Skeletal muscle tissue (tissue), 3 donors: ENCODE measurements at regions not wholly inside any gene's neighbourhood (a gene's known extent, or its start where the extent isn't known, plus 50 kb on each side); places are given as distances from the start of the nearest gene placed in this dataset.
A peak's percentile ranks its signal among the peaks of the same experiment; 100 is the strongest.

Experiments
- H3K27ac ChIP-seq: one replicate; pipeline ENCODE4 v1.7.0; 2013; ENCODE audit warnings: mild to moderate bottlenecking, low read depth, low read length, inconsistent platforms
- H3K27me3 ChIP-seq, 3 donors: one replicate each; pipeline ENCODE4 v1.7.0; 2013; ENCODE audit warnings: low read length in 3 of 3; ENCODE audit not compliant: control insufficient read depth in 3 of 3, insufficient read depth in 3 of 3
- H3K36me3 ChIP-seq, 3 donors: one replicate each; pipeline ENCODE4 v1.7.0; 2013; ENCODE audit warnings: low read length in 3 of 3; ENCODE audit not compliant: control insufficient read depth in 3 of 3, insufficient read depth in 3 of 3
- H3K4me1 ChIP-seq, 3 donors: one replicate each; pipeline ENCODE4 v1.7.0; 2013; ENCODE audit warnings: low read length in 3 of 3, mild to moderate bottlenecking in 3 of 3; ENCODE audit not compliant: control insufficient read depth in 3 of 3, insufficient read depth in 3 of 3
- H3K4me3 ChIP-seq, 3 donors: one replicate each; pipeline ENCODE4 v1.7.0; 2013; ENCODE audit warnings: low read length in 3 of 3
- H3K9ac ChIP-seq, 3 donors: one replicate each; pipeline ENCODE4 v1.7.0; 2013; ENCODE audit warnings: low read length in 3 of 3, mild to moderate bottlenecking in 3 of 3, moderate library complexity in 2 of 3, low read depth in 1 of 3
- H3K9me3 ChIP-seq, 3 donors: one replicate each; pipeline ENCODE4 v1.7.0; 2013; ENCODE audit warnings: low read length in 3 of 3; ENCODE audit not compliant: control insufficient read depth in 3 of 3
- donor health status: Osteomylitis.

DNA sequence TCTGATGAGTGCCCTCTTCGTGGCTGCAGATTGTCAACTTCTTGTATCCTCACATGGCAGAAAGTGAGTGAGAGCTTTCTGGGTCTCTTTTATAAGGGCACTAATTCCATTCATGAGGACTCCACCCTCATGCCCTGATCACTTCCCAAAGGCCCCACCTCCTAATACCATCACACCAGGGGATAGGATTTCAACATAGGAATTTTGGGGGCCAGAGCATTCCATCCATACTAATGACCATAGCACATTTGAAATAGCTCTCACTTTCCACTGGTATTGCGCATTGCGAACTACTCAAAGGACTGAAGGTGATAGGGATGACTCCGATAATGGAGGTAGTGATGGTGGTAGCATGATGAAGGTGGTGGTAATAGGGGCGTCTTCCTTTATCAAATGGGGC, 324.3 kb downstream of the PRL start:
- Histone ChIP-seq H3K4me3 (no peak overlapping the region), H3K27ac (no peak overlapping the region), H3K9me3 (no peaks in the 10 kb centered on the region), H3K27me3 (no peaks in the 10 kb centered on the region), H3K36me3 (no peaks in the 10 kb centered on the region), H3K9ac (no peak overlapping the region), H3K4me1 (no peaks in the 10 kb centered on the region)

DNA sequence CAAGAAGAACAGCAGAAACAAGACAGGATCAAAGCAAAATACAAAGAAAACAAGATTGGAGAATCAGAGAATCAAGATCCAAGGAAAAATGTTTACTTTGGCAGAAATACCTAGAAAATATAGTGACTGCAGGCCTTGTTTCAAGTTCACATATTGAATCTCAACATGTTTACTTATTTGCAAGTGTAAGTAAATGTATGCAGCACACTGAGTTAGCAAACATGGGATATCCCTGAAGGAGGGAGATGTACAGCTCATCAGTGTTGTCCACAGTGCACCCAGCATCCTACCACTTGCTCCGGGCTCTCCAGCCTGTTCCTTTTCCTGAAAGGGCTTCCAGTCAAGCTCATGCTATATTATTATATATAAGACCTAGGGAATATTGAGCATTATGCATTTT, 319.5 kb downstream of the PRL start:
- no peak overlapping the region for H3K9ac ChIP-seq

DNA sequence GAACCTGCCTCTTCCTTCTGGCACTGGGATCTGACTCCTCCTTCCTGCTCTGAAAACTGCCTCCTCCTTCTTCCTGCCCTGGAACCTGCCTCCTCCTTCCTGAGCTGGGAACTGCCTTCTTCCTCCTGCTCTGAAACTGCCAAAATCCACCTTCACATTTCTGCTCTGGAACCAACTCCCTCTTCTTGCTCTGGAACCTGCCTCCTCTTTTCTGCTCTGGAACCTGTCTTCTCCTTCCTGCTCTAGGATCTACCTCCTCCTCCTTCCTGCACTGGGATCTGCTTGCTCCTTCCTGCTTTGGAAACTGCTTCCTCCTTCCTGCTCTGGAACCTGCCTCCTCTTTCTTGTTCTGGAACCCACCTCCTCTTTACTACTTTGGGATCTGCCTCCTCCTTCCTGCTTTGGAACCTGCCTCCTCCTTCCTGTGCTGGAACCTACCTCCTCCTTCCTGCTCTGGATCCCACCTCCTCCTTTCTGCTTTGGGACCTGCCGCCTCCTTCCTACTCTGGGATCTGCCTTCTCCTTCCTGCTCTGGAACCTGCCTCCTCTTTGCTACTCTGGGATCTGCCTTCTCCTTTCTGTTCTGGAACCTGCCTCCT, 315.5 kb downstream of the PRL start:
- Histone ChIP-seq H3K9ac (no peak overlapping the region), H3K9me3 (no peaks in the 10 kb centered on the region), H3K36me3 (no peaks in the 10 kb centered on the region), H3K27ac (no peak overlapping the region), H3K4me3 (no peak overlapping the region), H3K27me3 (no peaks in the 10 kb centered on the region), H3K4me1 (no peaks in the 10 kb centered on the region)

More for the DNA sequence above, 319.5 kb downstream of the PRL start:
- no peaks in the 10 kb centered on the region for H3K9me3 ChIP-seq
- H3K27me3 ChIP-seq = no peaks in the 10 kb centered on the region
- H3K4me1 ChIP-seq = no peaks in the 10 kb centered on the region
- H3K27ac ChIP-seq = no peak overlapping the region
- no peaks in the 10 kb centered on the region for H3K36me3 ChIP-seq
- no peak overlapping the region for H3K4me3 ChIP-seq

- no peaks in the 10 kb centered on the region for H3K27me3 ChIP-seq
- no peaks in the 10 kb centered on the region for H3K36me3 ChIP-seq
- no peaks in the 10 kb centered on the region for H3K9me3 ChIP-seq
- no peak overlapping the region for H3K27ac ChIP-seq
- H3K4me3 ChIP-seq = no peak overlapping the region
- H3K4me1 ChIP-seq = peaks cover 3 to 8% (median 4%) of the 10 kb centered on the region in 3 donors
- no peak overlapping the region for H3K9ac ChIP-seq
These were observed 312.7 kb downstream of the PRL start for GRCh38 chr6:21984135-21984534.

DNA sequence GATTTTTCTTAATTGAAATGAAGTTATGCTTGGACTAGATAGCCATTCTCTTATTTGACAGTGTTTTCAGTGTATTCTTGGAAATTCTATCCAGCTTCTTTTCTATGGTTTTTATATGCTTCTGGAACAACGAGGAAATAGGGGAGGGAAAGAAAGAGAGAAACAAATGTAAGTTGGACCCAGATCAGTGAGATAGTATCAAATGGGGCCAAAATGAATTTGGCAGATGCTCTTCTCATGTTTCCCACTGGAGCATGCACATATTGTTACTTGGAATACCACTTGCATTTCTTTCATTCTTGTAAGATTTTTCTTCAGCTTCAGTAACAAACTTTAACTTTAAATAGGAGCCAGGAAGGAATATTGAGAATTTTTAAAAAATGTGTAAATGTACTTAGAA, 312.3 kb downstream of the PRL start:
- Histone ChIP-seq H3K36me3 (no peaks in the 10 kb centered on the region), H3K27me3 (no peaks in the 10 kb centered on the region), H3K27ac (no peak overlapping the region), H3K4me3 (no peak overlapping the region), H3K9me3 (no peaks in the 10 kb centered on the region), H3K9ac (no peak overlapping the region), H3K4me1 (peaks cover 3 to 8% (median 4%) of the 10 kb centered on the region in 3 donors)

DNA sequence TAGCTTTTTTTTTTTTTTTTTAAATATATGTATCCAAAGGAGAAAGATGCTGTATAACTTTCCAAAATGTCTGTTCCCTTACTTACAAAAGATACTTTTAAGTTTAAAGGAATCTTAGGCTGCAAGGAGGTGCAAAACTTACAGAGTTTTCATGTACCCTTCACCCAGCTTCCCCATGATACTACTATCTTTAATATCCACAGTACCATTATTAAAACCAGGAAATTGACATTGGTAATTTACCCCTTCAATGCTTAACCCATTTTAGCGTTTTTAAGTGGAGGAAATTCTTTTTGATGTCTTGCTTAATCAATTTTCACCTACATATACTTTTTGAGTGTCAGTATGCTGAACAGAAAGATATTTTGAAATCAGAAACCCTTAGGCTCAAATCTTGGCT, 310.9 kb downstream of the PRL start:
- Histone ChIP-seq H3K4me1 (peaks cover 3 to 8% (median 4%) of the 10 kb centered on the region in 3 donors), H3K9me3 (no peaks in the 10 kb centered on the region), H3K4me3 (no peak overlapping the region), H3K27ac (no peak overlapping the region), H3K36me3 (no peaks in the 10 kb centered on the region), H3K9ac (no peak overlapping the region), H3K27me3 (no peaks in the 10 kb centered on the region)

DNA sequence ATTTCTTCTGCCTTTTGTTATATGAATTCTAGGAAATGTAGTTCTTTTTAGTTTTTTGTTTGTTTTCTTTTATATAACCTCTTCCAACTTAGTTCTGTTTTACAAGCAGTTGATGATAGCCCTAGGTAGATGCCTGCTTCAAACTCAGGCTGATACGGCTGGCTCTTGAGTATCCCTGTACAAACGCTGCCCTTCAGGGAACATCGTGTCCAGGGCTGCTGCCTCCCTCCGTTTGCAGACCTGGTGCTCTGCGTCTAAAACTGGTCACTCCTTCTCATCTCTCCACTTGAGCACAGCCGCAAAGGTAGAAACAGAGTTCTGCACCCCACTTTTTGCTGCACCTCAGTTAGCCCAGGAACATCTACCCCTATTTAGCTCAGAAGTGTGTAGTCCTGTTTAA, 310.1 kb downstream of the PRL start:
- peak overlapping the region; percentile 38 for H3K27ac ChIP-seq

GRCh38 chr6:21987501-21987957, 309.3 kb downstream of the PRL start:
- peak overlapping the region; percentile 38 for H3K27ac ChIP-seq
- H3K4me3 ChIP-seq = peak overlapping the region in 1 of 3 donors; percentile 19
- H3K9me3 ChIP-seq = no peaks in the 10 kb centered on the region
- H3K36me3 ChIP-seq = no peaks in the 10 kb centered on the region
- no peaks in the 10 kb centered on the region for H3K27me3 ChIP-seq
- H3K9ac ChIP-seq = no peak overlapping the region
- peaks cover 3 to 8% (median 4%) of the 10 kb centered on the region in 3 donors for H3K4me1 ChIP-seq

More for the DNA sequence above, 310.1 kb downstream of the PRL start:
- H3K4me3 ChIP-seq = no peak overlapping the region
- peaks cover 3 to 8% (median 4%) of the 10 kb centered on the region in 3 donors for H3K4me1 ChIP-seq
- no peaks in the 10 kb centered on the region for H3K27me3 ChIP-seq
- H3K9me3 ChIP-seq = no peaks in the 10 kb centered on the region
- no peaks in the 10 kb centered on the region for H3K36me3 ChIP-seq
- H3K9ac ChIP-seq = no peak overlapping the region

- Histone ChIP-seq H3K27ac (no peak overlapping the region), H3K9ac (no peak overlapping the region), H3K4me3 (no peak overlapping the region), H3K4me1 (peaks cover 3 to 8% (median 4%) of the 10 kb centered on the region in 3 donors), H3K36me3 (no peaks in the 10 kb centered on the region), H3K27me3 (no peaks in the 10 kb centered on the region), H3K9me3 (no peaks in the 10 kb centered on the region)
These were observed 306.3 kb downstream of the PRL start for GRCh38 chr6:21990577-21990976.

DNA sequence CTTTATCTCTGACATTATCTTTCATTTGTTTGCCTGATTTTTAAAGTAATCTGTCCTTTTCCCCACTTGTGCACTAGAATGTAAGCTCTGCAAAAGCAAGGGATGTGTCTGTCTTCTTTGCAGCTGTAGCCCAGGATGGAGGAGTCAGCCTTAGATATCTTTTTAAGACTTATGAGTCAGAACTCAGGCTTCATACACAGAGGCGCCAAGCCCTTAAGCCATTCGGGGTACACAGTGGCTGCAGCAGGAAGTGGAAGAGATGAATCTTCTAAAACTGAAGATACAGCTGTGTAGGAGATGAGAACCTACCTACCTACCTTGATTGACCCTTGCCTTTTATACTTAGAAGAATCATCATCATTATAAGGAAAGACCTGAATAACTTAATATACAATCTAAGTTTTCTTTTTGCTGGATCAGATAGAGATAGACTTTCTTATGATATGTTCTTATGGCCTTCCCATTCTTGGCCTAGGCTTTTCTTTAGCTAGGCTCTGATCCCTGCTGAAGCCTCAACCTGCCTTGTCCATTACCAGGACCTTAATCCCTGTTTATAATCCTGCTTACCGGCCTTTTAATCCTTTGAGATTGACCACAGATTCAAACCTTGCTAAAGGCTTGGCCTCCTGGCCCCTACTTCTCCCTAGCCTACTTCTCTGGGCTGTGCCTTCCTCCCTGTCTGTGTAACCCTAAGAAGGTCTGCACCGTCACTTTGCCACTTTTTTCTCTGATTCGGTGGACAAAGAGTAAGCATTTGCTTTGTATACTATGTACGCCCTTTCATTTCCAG, 304.5 kb downstream of the PRL start:
- Histone ChIP-seq H3K9ac (no peak overlapping the region), H3K27ac (no peak overlapping the region), H3K27me3 (no peaks in the 10 kb centered on the region), H3K9me3 (no peaks in the 10 kb centered on the region), H3K36me3 (no peaks in the 10 kb centered on the region), H3K4me1 (peaks cover 0 to 5% (median 0%) of the 10 kb centered on the region in 3 donors), H3K4me3 (no peak overlapping the region)
